SK-N-SH treated with all-trans-retinoic acid at 6 μM for 48 hours (cell line): ENCODE measurements at regions not wholly inside any gene's neighbourhood (a gene's known extent, or its start where the extent isn't known, plus 50 kb on each side); places are given as distances from the start of the nearest gene placed in this dataset.

Experiments
- ATAC-seq: fragments of 200-7000 bp; cut with Tn5 transposase; 3 replicates; pipeline ENCODE4 v1.9.1; 2020; ENCODE audit warnings: mild to moderate bottlenecking, moderate library complexity
- ARNTL ChIP-seq: fragments of 450-650 bp; formaldehyde crosslinking; IDR thresholded peaks from 2 replicates; pipeline ENCODE4 v1.5.0; 2020; ENCODE audit warnings: low read depth, mild to moderate bottlenecking, moderate library complexity, borderline replicate concordance
- BACH2 ChIP-seq: fragments of 250-450 bp; sonication (Bioruptor Pico); IDR thresholded peaks from 2 replicates; pipeline ENCODE4 v1.9.0; 2021; ENCODE audit warnings: mild to moderate bottlenecking, borderline replicate concordance
- CSDC2 ChIP-seq: fragments of 250-450 bp; sonication (Bioruptor Pico); IDR thresholded peaks from 2 replicates; pipeline ENCODE4 v1.5.0; 2020; ENCODE audit warnings: mild to moderate bottlenecking, moderate library complexity
- CSRNP3 ChIP-seq: fragments of 250-450 bp; sonication (Bioruptor Pico); IDR thresholded peaks from 2 replicates; pipeline ENCODE4 v1.5.1; 2021; ENCODE audit warnings: mild to moderate bottlenecking, moderate library complexity
- ESRRG ChIP-seq: fragments of 250-450 bp; sonication (Bioruptor Pico); IDR thresholded peaks from 2 replicates; pipeline ENCODE4 v1.6.1; 2021; ENCODE audit warnings: mild to moderate bottlenecking
- GLIS3 ChIP-seq: fragments of 250-450 bp; sonication (Bioruptor Pico); IDR thresholded peaks from 2 replicates; pipeline ENCODE4 v1.5.0; 2020; ENCODE audit warnings: mild to moderate bottlenecking, moderate library complexity
- OSR1 ChIP-seq: fragments of 250-450 bp; sonication (Bioruptor Pico); IDR thresholded peaks from 2 replicates; pipeline ENCODE4 v1.8.0; 2022; ENCODE audit warnings: moderate library complexity, mild to moderate bottlenecking, inconsistent platforms
- PPARA ChIP-seq: fragments of 250-450 bp; sonication (Bioruptor Pico); IDR thresholded peaks from 2 replicates; pipeline ENCODE4 v1.5.0; 2020; ENCODE audit warnings: mild to moderate bottlenecking, borderline replicate concordance
- RARB ChIP-seq: fragments of 250-450 bp; sonication (Bioruptor Pico); IDR thresholded peaks from 2 replicates; pipeline ENCODE4 v1.8.0; 2021; ENCODE audit warnings: mild to moderate bottlenecking, moderate library complexity
- TCF4 ChIP-seq: fragments of 250-450 bp; sonication (Bioruptor Pico); IDR thresholded peaks from 2 replicates; pipeline ENCODE4 v1.8.0; 2021; ENCODE audit warnings: mild to moderate bottlenecking, moderate library complexity, borderline replicate concordance
- TOX ChIP-seq: fragments of 250-450 bp; sonication (Bioruptor Pico); IDR thresholded peaks from 2 replicates; pipeline ENCODE4 v1.8.0; 2021; ENCODE audit warnings: mild to moderate bottlenecking, moderate library complexity, borderline replicate concordance
- ZC3H10 ChIP-seq: fragments of 250-450 bp; sonication (Bioruptor Pico); IDR thresholded peaks from 2 replicates; pipeline ENCODE4 v1.5.1; 2021; ENCODE audit warnings: mild to moderate bottlenecking, moderate library complexity
- ZFP3 ChIP-seq: fragments of 250-450 bp; sonication (Bioruptor Pico); IDR thresholded peaks from 2 replicates; pipeline ENCODE4 v1.5.0; 2020; ENCODE audit warnings: mild to moderate bottlenecking, moderate library complexity
- ZFP30 ChIP-seq: fragments of 450-650 bp; formaldehyde crosslinking; IDR thresholded peaks from 2 replicates; pipeline ENCODE4 v1.5.0; 2022; ENCODE audit warnings: mild to moderate bottlenecking, moderate library complexity
- ZNF565 ChIP-seq: fragments of 450-650 bp; formaldehyde crosslinking; conservative IDR thresholded peaks from 2 replicates; pipeline ENCODE4 v1.5.0; 2020; ENCODE audit warnings: low read depth, mild to moderate bottlenecking, moderate library complexity
- ZNF8 ChIP-seq: fragments of 450-650 bp; formaldehyde crosslinking; IDR thresholded peaks from 2 replicates; pipeline ENCODE4 v1.5.0; 2020; ENCODE audit warnings: mild to moderate bottlenecking, moderate library complexity
- TF ChIP-seq, protein P1 (sequence below): fragments of 250-450 bp; sonication (Bioruptor Pico); IDR thresholded peaks from 2 replicates; pipeline ENCODE4 v1.8.0; 2021; ENCODE audit warnings: low read depth, mild to moderate bottlenecking, moderate library complexity, borderline replicate concordance
- TF ChIP-seq, protein P2 (sequence below): fragments of 250-450 bp; sonication (Bioruptor Pico); IDR thresholded peaks from 2 replicates; pipeline ENCODE4 v1.5.1; 2020; ENCODE audit warnings: low read depth, mild to moderate bottlenecking, moderate library complexity
- TF ChIP-seq, protein P3 (sequence below): fragments of 250-450 bp; sonication (Bioruptor Pico); IDR thresholded peaks from 2 replicates; pipeline ENCODE4 v1.8.0; 2020; ENCODE audit warnings: mild to moderate bottlenecking, moderate library complexity, borderline replicate concordance
- TF ChIP-seq, protein P4 (sequence below): fragments of 250-450 bp; sonication (Bioruptor Pico); IDR thresholded peaks from 2 replicates; pipeline ENCODE4 v1.5.0; 2020; ENCODE audit warnings: mild to moderate bottlenecking, moderate library complexity

DNA sequence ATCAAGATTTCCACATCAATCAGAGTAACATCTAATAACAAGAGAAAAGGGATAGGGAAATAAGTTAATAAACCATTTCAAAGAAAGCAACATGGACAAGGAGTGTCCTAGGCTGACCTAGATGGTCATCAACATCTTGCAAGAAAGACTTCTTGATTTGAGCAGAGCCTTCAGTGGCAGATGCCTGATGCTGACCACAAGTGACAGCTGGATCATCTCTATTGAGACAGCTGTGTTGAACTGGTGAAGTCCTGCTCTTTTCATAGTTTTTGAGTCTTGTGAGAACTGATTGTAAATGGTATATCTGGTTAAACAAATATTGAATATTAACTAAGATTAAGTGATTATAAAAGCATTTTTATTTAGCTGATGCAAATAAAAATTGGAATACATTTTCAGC, 1083.6 kb upstream of the LRFN5 start (continued):
- TF ChIP-seq, protein P1, sequence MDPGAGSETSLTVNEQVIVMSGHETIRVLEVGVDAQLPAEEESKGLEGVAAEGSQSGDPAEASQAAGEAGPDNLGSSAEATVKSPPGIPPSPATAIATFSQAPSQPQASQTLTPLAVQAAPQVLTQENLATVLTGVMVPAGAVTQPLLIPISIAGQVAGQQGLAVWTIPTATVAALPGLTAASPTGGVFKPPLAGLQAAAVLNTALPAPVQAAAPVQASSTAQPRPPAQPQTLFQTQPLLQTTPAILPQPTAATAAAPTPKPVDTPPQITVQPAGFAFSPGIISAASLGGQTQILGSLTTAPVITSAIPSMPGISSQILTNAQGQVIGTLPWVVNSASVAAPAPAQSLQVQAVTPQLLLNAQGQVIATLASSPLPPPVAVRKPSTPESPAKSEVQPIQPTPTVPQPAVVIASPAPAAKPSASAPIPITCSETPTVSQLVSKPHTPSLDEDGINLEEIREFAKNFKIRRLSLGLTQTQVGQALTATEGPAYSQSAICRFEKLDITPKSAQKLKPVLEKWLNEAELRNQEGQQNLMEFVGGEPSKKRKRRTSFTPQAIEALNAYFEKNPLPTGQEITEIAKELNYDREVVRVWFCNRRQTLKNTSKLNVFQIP = no peak
- TF ChIP-seq ZFP3 (CRISPR knock-in tag) = no peak
- no peak for TF ChIP-seq BACH2 (CRISPR knock-in tag)
- TF ChIP-seq TCF4 (CRISPR knock-in tag) = no peak
- TF ChIP-seq, protein P2, sequence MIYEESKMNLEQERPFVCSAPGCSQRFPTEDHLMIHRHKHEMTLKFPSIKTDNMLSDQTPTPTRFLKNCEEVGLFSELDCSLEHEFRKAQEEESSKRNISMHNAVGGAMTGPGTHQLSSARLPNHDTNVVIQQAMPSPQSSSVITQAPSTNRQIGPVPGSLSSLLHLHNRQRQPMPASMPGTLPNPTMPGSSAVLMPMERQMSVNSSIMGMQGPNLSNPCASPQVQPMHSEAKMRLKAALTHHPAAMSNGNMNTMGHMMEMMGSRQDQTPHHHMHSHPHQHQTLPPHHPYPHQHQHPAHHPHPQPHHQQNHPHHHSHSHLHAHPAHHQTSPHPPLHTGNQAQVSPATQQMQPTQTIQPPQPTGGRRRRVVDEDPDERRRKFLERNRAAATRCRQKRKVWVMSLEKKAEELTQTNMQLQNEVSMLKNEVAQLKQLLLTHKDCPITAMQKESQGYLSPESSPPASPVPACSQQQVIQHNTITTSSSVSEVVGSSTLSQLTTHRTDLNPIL (CRISPR knock-in tag) = no peak
- no peak for TF ChIP-seq TOX
- TF ChIP-seq ZNF565 = no peak

- TF ChIP-seq ZFP3 (CRISPR knock-in tag) (no peak), ZNF565 (no peak), TCF4 (CRISPR knock-in tag) (no peak), OSR1 (CRISPR knock-in tag) (no peak), ARNTL (no peak), GLIS3 (CRISPR knock-in tag) (no peak), ESRRG (no peak), BACH2 (CRISPR knock-in tag) (no peak), ZC3H10 (no peak), TOX (no peak), RARB (no peak), ZNF8 (no peak), ZFP30 (CRISPR knock-in tag) (no peak), PPARA (CRISPR knock-in tag) (no peak), CSRNP3 (CRISPR knock-in tag) (no peak), CSDC2 (no peak)
- TF ChIP-seq, protein P2 (CRISPR knock-in tag) = no peak
- TF ChIP-seq, protein P3, sequence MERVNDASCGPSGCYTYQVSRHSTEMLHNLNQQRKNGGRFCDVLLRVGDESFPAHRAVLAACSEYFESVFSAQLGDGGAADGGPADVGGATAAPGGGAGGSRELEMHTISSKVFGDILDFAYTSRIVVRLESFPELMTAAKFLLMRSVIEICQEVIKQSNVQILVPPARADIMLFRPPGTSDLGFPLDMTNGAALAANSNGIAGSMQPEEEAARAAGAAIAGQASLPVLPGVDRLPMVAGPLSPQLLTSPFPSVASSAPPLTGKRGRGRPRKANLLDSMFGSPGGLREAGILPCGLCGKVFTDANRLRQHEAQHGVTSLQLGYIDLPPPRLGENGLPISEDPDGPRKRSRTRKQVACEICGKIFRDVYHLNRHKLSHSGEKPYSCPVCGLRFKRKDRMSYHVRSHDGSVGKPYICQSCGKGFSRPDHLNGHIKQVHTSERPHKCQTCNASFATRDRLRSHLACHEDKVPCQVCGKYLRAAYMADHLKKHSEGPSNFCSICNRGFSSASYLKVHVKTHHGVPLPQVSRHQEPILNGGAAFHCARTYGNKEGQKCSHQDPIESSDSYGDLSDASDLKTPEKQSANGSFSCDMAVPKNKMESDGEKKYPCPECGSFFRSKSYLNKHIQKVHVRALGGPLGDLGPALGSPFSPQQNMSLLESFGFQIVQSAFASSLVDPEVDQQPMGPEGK (CRISPR knock-in tag) = no peak
- TF ChIP-seq, protein P1 = no peak
- TF ChIP-seq, protein P4, sequence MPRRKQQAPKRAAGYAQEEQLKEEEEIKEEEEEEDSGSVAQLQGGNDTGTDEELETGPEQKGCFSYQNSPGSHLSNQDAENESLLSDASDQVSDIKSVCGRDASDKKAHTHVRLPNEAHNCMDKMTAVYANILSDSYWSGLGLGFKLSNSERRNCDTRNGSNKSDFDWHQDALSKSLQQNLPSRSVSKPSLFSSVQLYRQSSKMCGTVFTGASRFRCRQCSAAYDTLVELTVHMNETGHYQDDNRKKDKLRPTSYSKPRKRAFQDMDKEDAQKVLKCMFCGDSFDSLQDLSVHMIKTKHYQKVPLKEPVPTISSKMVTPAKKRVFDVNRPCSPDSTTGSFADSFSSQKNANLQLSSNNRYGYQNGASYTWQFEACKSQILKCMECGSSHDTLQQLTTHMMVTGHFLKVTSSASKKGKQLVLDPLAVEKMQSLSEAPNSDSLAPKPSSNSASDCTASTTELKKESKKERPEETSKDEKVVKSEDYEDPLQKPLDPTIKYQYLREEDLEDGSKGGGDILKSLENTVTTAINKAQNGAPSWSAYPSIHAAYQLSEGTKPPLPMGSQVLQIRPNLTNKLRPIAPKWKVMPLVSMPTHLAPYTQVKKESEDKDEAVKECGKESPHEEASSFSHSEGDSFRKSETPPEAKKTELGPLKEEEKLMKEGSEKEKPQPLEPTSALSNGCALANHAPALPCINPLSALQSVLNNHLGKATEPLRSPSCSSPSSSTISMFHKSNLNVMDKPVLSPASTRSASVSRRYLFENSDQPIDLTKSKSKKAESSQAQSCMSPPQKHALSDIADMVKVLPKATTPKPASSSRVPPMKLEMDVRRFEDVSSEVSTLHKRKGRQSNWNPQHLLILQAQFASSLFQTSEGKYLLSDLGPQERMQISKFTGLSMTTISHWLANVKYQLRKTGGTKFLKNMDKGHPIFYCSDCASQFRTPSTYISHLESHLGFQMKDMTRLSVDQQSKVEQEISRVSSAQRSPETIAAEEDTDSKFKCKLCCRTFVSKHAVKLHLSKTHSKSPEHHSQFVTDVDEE (CRISPR knock-in tag) = no peak
- ATAC-seq = no peak
These were observed 1062.2 kb upstream of the FBXO33 start for GRCh38 chr14:40494483-40494882.
